HepG2 (cell line): ENCODE measurements at regions not wholly inside any gene's neighbourhood (a gene's known extent, or its start where the extent isn't known, plus 50 kb on each side); places are given as distances from the start of the nearest gene placed in this dataset.

Experiments used
- ATAC-seq: fragments of 200-7000 bp; cut with Tn5 transposase; 3 replicates; pipeline ENCODE4 v1.9.1; 2020; ENCODE audit warnings: mild to moderate bottlenecking, moderate library complexity
- BruUV-seq: library from RNA; stranded (reverse); fragments of 400-500 nt; replicated peaks from 2 replicates; lab custom pipeline; 2021; lab: Mats Ljungman, UMichigan
- CTCF ChIA-PET: fragments of 300-600 bp; formaldehyde crosslinking; extraction: SDS; loops from one replicate; lab custom pipeline; 2021; ENCODE audit warnings: low total read pairs, inconsistent platforms, low intra/inter-chr PET ratio; lab: Yijun Ruan, JAX
- POLR2A ChIA-PET: fragments of 350-600 bp; sonication (Branson Sonifier 250); formaldehyde crosslinking; loops from one replicate; lab custom pipeline; 2020; ENCODE audit warnings: antibody characterized with exemption, inconsistent platforms; lab: Yijun Ruan, JAX
- DNase-seq: peaks from one replicate; pipeline ENCODE4 v3.0.0-alpha.2; 2015; ENCODE audit warnings: low spot score
- FAIRE-seq: peaks from 3 replicates; lab custom pipeline; 2011; peaks lifted over from hg19 to GRCh38; lab: Jason Lieb, UNC
- H2AFZ ChIP-seq: one replicate; pipeline ENCODE4 v1.6.1; 2011; ENCODE audit warnings: low read length, inconsistent platforms
- H3K27ac ChIP-seq: fragments of 300-600 bp; 3 replicates; pipeline ENCODE4 v1.8.0; 2011; ENCODE audit warnings: mixed run types, mild to moderate bottlenecking, mixed read lengths, low read length, inconsistent platforms; ENCODE audit not compliant: insufficient read depth; ENCODE audit errors: extremely low read length
- H3K27me3 ChIP-seq, 2 experiments: fragments of 200-600 bp in 1 of 2; 2 replicates in 1 of 2; 3 replicates in 1 of 2; pipeline versions ENCODE4 v1.6.0 to v1.8.0; 2011; ENCODE audit warnings: low read length in 2 of 2, mild to moderate bottlenecking in 2 of 2, moderate library complexity in 2 of 2, inconsistent platforms in 1 of 2; ENCODE audit not compliant: insufficient read depth in 2 of 2, control insufficient read depth in 1 of 2
- H3K36me3 ChIP-seq, 2 experiments: fragments of 200-600 bp in 1 of 2; replicated peaks in 1 of 2; 2 replicates in 1 of 2; 3 replicates in 1 of 2; pipeline versions ENCODE4 v1.5.1 to v1.8.0; 2011; ENCODE audit warnings: low read length in 2 of 2, inconsistent platforms in 1 of 2; ENCODE audit not compliant: insufficient read depth in 2 of 2, control insufficient read depth in 1 of 2
- H3K4me1 ChIP-seq: 2 replicates; pipeline ENCODE4 v1.5.1; 2012; ENCODE audit warnings: low read length, inconsistent platforms; ENCODE audit not compliant: insufficient read depth
- H3K4me2 ChIP-seq: 2 replicates; pipeline ENCODE4 v1.6.0; 2011; ENCODE audit warnings: low read depth, low read length, inconsistent platforms
- H3K4me3 ChIP-seq, 3 experiments: fragments of 200-600 bp in 1 of 3; sonication (generic), shearing (Covaris generic) in 1 of 3; replicated peaks in 1 of 3; 2 replicates each; pipeline ENCODE4 v1.5.1; 2011 to 2016; ENCODE audit warnings: low read length in 3 of 3, inconsistent platforms in 2 of 3, low read depth in 2 of 3, mild to moderate bottlenecking in 2 of 3, control low read depth in 1 of 3, mixed read lengths in 1 of 3; ENCODE audit not compliant: insufficient read depth in 1 of 3
- H3K79me2 ChIP-seq: one replicate; pipeline ENCODE4 v1.6.1; 2011; ENCODE audit warnings: low read length, inconsistent platforms; ENCODE audit not compliant: insufficient read depth
- H3K9ac ChIP-seq: 2 replicates; pipeline ENCODE4 v1.6.0; 2011; ENCODE audit warnings: mild to moderate bottlenecking, low read depth, low read length, inconsistent platforms; ENCODE audit not compliant: insufficient read depth
- H3K9me3 ChIP-seq: 2 replicates; pipeline ENCODE4 v1.5.1; 2012; ENCODE audit warnings: mild to moderate bottlenecking, low read length
- H4K20me1 ChIP-seq: 2 replicates; pipeline ENCODE4 v1.6.0; 2011; ENCODE audit warnings: inconsistent platforms, mild to moderate bottlenecking, low read length, moderate library complexity; ENCODE audit not compliant: insufficient read depth
- AHR ChIP-seq: IDR thresholded peaks from 2 replicates; pipeline ENCODE4 v1.6.1; 2018; ENCODE audit warnings: missing genetic modification reagents, missing compliant biosample characterization
- AKAP8 ChIP-seq: sonication (generic); formaldehyde crosslinking; IDR thresholded peaks from 2 replicates; pipeline ENCODE4 v1.5.1; 2020; ENCODE audit warnings: mild to moderate bottlenecking, missing genetic modification reagents
- CTCF ChIP-seq: sonication (generic); formaldehyde crosslinking; IDR thresholded peaks from 2 replicates; pipeline ENCODE4 v1.5.0; 2020; ENCODE audit warnings: mild to moderate bottlenecking, missing genetic modification reagents, moderate library complexity
- FOXK1 ChIP-seq: sonication (generic); formaldehyde crosslinking; IDR thresholded peaks from 2 replicates; pipeline ENCODE4 v1.4.0; 2020; ENCODE audit warnings: low read depth, missing genetic modification reagents, borderline replicate concordance
- HDAC6 ChIP-seq: fragments of 200-600 bp; sonication (generic); IDR thresholded peaks from 2 replicates; pipeline ENCODE4 v1.7.0; 2017; ENCODE audit warnings: mild to moderate bottlenecking, antibody characterized with exemption, low read length, low read depth
- KDM3A ChIP-seq: IDR thresholded peaks from 2 replicates; pipeline ENCODE4 v1.6.1; 2018; ENCODE audit warnings: low read depth, missing compliant biosample characterization
- NCOA2 ChIP-seq: sonication (generic); formaldehyde crosslinking; IDR thresholded peaks from 2 replicates; pipeline ENCODE4 v1.8.0; 2022; ENCODE audit warnings: inconsistent platforms
- POLR2AphosphoS5 ChIP-seq: IDR thresholded peaks from 2 replicates; pipeline ENCODE4 v1.6.1; 2012; ENCODE audit warnings: low read depth, low read length
- RFXAP ChIP-seq: sonication (generic); formaldehyde crosslinking; IDR thresholded peaks from 2 replicates; pipeline ENCODE4 v1.4.0; 2020; ENCODE audit warnings: missing genetic modification reagents, borderline replicate concordance
- SRY ChIP-seq: sonication (generic); formaldehyde crosslinking; IDR thresholded peaks from 2 replicates; pipeline ENCODE4 v1.8.0; 2022; ENCODE audit warnings: mild to moderate bottlenecking, missing genetic modification reagents
- ZNF101 ChIP-seq: sonication (generic); formaldehyde crosslinking; IDR thresholded peaks from 2 replicates; pipeline ENCODE4 v1.4.0; 2020; ENCODE audit warnings: mild to moderate bottlenecking, low read depth, missing genetic modification reagents, borderline replicate concordance
- ZNF253 ChIP-seq: sonication (generic); formaldehyde crosslinking; IDR thresholded peaks from 2 replicates; pipeline ENCODE4 v1.8.0; 2022; ENCODE audit warnings: mild to moderate bottlenecking, missing genetic modification reagents, borderline replicate concordance
- ZNF296 ChIP-seq: sonication (generic); formaldehyde crosslinking; conservative IDR thresholded peaks from 2 replicates; pipeline ENCODE4 v1.5.0; 2020; ENCODE audit warnings: mild to moderate bottlenecking, missing genetic modification reagents
- ZNF550 ChIP-seq: sonication (generic); formaldehyde crosslinking; IDR thresholded peaks from 2 replicates; pipeline ENCODE4 v1.4.0; 2020; ENCODE audit warnings: mild to moderate bottlenecking, missing genetic modification reagents, borderline replicate concordance
- ZNF766 ChIP-seq: sonication (generic); formaldehyde crosslinking; IDR thresholded peaks from 2 replicates; pipeline ENCODE4 v1.5.0; 2020; ENCODE audit warnings: missing genetic modification reagents, borderline replicate concordance
- WGBS: methylation state at CpG from one replicate; pipeline ENCODE4 v1.1.6; 2017; ENCODE audit warnings: low lambda C conversion rate; 5-methylcytosine and 5-hydroxymethylcytosine counted together
- in situ Hi-C: cut with HindIII; loops from 2 replicates; pipeline ENCODE4 v1.10.0; 2017; ENCODE audit warnings: low pct_unique_long_range_greater_than_20kb; ENCODE audit not compliant: extremely low pct_ligation_motif_present
- intact Hi-C: fragments of 100-400 bp; cut with micrococcal nuclease; formaldehyde crosslinking; loops from one replicate; pipeline ENCODE4 v1.10.0; 2022; ENCODE audit not compliant: unreplicated experiment

GRCh38 chr5:142255831-142256230 lies 69.0 kb downstream of the SPRY4 start:
- in situ Hi-C loops = no loop called here
- Histone ChIP-seq H3K36me3 (no peaks in the 10 kb centered on the region), H3K27me3 (peaks cover 0 to 4% of the 10 kb centered on the region in 2 experiments; a peak in 1 of 5 replicates), H3K4me3 (no peak overlapping the region), H3K4me2 (no peak overlapping the region), H3K9me3 (no peaks in the 10 kb centered on the region), H2AFZ (no peak overlapping the region), H3K9ac (no peak overlapping the region), H3K27ac (no peak overlapping the region), H3K79me2 (no peaks in the 10 kb centered on the region), H4K20me1 (no peaks in the 10 kb centered on the region), H3K4me1 (no peaks in the 10 kb centered on the region)
- DNase-seq (no peak), FAIRE-seq (no peak), ATAC-seq (no peak)
- TF ChIP-seq AKAP8 (CRISPR knock-in tag) (no peak), RFXAP (no peak), ZNF550 (CRISPR knock-in tag) (no peak), POLR2AphosphoS5 (no peak), ZNF296 (no peak)
- BruUV-seq = no TSS peak
- CTCF ChIA-PET = no interaction called here
- POLR2A ChIA-PET = no interaction called here
- 0% methylated on average over 1 of the region's 1 CpG for WGBS
- intact Hi-C loops = no loop called here

GRCh38 chr5:142254431-142254830 lies 70.4 kb downstream of the SPRY4 start:
- Histone ChIP-seq H2AFZ (no peak overlapping the region), H3K27ac (no peak overlapping the region), H4K20me1 (no peaks in the 10 kb centered on the region), H3K9me3 (no peaks in the 10 kb centered on the region), H3K4me2 (no peak overlapping the region), H3K4me1 (peaks cover 12% of the 10 kb centered on the region), H3K9ac (no peak overlapping the region), H3K79me2 (no peaks in the 10 kb centered on the region), H3K4me3 (no peak overlapping the region), H3K27me3 (peaks cover 0 to 4% of the 10 kb centered on the region in 2 experiments; a peak in 1 of 5 replicates), H3K36me3 (no peaks in the 10 kb centered on the region)
- TF ChIP-seq FOXK1 (no peak), CTCF (CRISPR knock-in tag) (no peak), HDAC6 (no peak), ZNF253 (no peak), ZNF101 (CRISPR knock-in tag) (no peak), AHR (CRISPR knock-in tag) (no peak), SRY (no peak), ZNF766 (no peak), NCOA2 (CRISPR knock-in tag) (no peak), KDM3A (no peak)
- POLR2A ChIA-PET = no interaction called here
- CTCF ChIA-PET = no interaction called here
- intact Hi-C loops = no loop called here
- no peak for ATAC-seq
- FAIRE-seq = no peak
- WGBS = 21% methylated on average over 3 of the region's 3 CpGs
- BruUV-seq = no TSS peak
- in situ Hi-C loops = no loop called here
- no peak for DNase-seq
